ENCODE measurements at regions not wholly inside any gene's neighbourhood (a gene's known extent, or its start where the extent isn't known, plus 50 kb on each side); places are given as distances from the start of the nearest gene placed in this dataset.

DNA sequence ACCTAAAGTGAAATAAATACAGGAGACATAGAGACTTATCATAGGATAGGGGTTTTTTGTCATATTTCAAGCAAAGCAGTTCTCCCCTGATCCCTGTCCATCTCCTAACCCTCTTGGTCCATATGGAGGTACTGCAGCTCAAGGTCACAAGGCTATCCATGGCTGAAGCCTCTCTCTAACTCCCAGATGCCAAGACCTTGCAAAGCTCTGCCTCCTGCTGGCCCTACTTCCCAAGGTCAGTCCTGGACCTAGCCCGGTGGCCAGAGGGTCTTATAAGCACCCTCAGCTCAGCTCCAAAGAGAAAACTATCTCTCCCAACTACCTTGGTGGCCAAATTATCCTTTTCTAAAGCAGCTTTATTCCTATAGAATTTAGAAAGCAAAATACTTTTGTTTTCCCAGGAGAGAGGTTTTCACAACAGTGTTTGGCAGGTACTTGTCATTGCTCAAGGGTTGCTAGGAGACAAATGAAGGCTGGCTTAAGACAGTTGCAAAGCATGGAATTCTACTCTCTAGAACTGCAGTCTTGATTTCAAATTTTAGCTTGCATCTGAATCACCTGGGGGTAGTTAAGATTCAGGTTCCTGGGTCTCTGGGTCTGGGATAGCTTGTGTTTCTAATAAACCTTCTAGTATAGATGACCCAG lies 121.5 kb downstream of the XCL2 start (continued):
- TF ChIP-seq SAP30 (IDR thresholded peaks at IDR 0.05; ENCODE audit: insufficient read depth, insufficient replicate concordance, low read length) (no peak), RXRA (IDR thresholded peaks at IDR 0.05; ENCODE audit: insufficient read depth, low read depth, low read length) (no peak), SUZ12 (IDR thresholded peaks at IDR 0.05; ENCODE audit: low read length) (no peak), TAF1 (IDR thresholded peaks at IDR 0.05; ENCODE audit: low read depth, low read length) (no peak)

Data from H1 (cell line).